Natural killer cell (primary cell): ENCODE measurements at regions not wholly inside any gene's neighbourhood (a gene's known extent, or its start where the extent isn't known, plus 50 kb on each side); places are given as distances from the start of the nearest gene placed in this dataset.

Experiments
- ATAC-seq, 3 donors: fragments of 150-1000 bp in 2 of 3; fragments of 200-7000 bp in 1 of 3; cut with Tn5 transposase; 1 replicate in 1 of 3; 2 replicates in 2 of 3; pipeline ENCODE4 v1.10.0; 2021; ENCODE audit warnings: mild to moderate bottlenecking in 2 of 3, moderate library complexity in 2 of 3
- DNase-seq, 2 donors: peaks; one replicate each; pipeline versions ENCODE4 v3.0.0 to v3.0.0-alpha.2; 2013 to 2021; ENCODE audit warnings: mixed read lengths in 1 of 2
- H3K27ac ChIP-seq: one replicate; pipeline ENCODE4 v1.5.1; 2013; ENCODE audit warnings: mild to moderate bottlenecking, low read length
- H3K27me3 ChIP-seq: one replicate; pipeline ENCODE4 v1.6.1; 2013; ENCODE audit warnings: low read length; ENCODE audit not compliant: control insufficient read depth, insufficient read depth
- H3K36me3 ChIP-seq: one replicate; pipeline ENCODE4 v1.6.1; 2013; ENCODE audit warnings: low read length; ENCODE audit not compliant: control insufficient read depth, insufficient read depth
- H3K4me1 ChIP-seq: one replicate; pipeline ENCODE4 v1.6.1; 2013; ENCODE audit warnings: low read length; ENCODE audit not compliant: control insufficient read depth, insufficient read depth
- H3K4me3 ChIP-seq: one replicate; pipeline ENCODE4 v1.5.1; 2013; ENCODE audit warnings: low read length
- H3K9me3 ChIP-seq: one replicate; pipeline ENCODE4 v1.6.1; 2013; ENCODE audit warnings: low read length; ENCODE audit not compliant: control insufficient read depth, insufficient read depth
- H3K27ac Mint-ChIP-seq, 2 donors: one replicate each; pipeline ENCODE4 v1.8.0; 2022; ENCODE audit warnings: mild to moderate bottlenecking in 2 of 2, mixed read lengths in 2 of 2, moderate library complexity in 1 of 2
- H3K27me3 Mint-ChIP-seq, 2 donors: one replicate each; pipeline ENCODE4 v1.8.0; 2022; ENCODE audit warnings: low read depth in 2 of 2, mixed read lengths in 2 of 2
- H3K36me3 Mint-ChIP-seq: one replicate; pipeline ENCODE4 v1.8.0; 2022; ENCODE audit warnings: mixed read lengths
- H3K4me1 Mint-ChIP-seq, 2 donors: one replicate each; pipeline ENCODE4 v1.8.0; 2022; ENCODE audit warnings: mixed read lengths in 2 of 2
- H3K4me3 Mint-ChIP-seq: one replicate; pipeline ENCODE4 v1.8.0; 2022; ENCODE audit warnings: mild to moderate bottlenecking, moderate library complexity, mixed read lengths
- H3K9me3 Mint-ChIP-seq, 2 donors: one replicate each; pipeline ENCODE4 v1.8.0; 2022; ENCODE audit warnings: mixed read lengths in 2 of 2
- CTCF ChIP-seq: fragments of 200-600 bp; IDR thresholded peaks from one replicate; pipeline ENCODE4 v1.8.0; 2022; ENCODE audit warnings: antibody characterized with exemption
- WGBS: methylation state at CpG from one replicate; pipeline ENCODE4 v1.1.7; 2013; ENCODE audit warnings: missing lambda C conversion rate; ENCODE audit not compliant: insufficient coverage; 5-methylcytosine and 5-hydroxymethylcytosine counted together
- intact Hi-C: fragments of 100-400 bp; cut with micrococcal nuclease; formaldehyde crosslinking; loops from one replicate; pipeline ENCODE4 v1.14.2; 2022

DNA sequence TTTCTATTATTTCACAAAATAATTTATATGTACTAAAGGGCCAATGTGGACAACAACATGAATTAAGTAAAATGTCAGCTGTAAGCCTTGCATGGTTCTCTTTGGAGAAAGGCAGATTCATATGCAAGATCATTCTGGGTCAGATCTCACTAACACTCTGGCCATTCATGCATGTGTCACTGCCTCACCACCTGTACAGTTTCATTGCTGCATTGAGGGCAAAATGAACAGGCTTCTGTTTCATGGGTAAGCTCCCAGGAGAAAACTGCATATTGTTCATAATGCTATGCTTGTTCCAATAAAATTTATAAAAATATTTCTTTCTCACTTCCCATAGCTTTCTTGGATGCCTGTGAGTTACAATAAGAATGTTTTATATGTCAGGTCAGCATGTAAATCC, 275.2 kb downstream of the ZNF248 start:
- no peaks in the 10 kb centered on the region for H3K27me3 Mint-ChIP-seq
- Histone ChIP-seq H3K27ac (no peak overlapping the region), H3K9me3 (peaks cover 7% of the 10 kb centered on the region), H3K27me3 (no peaks in the 10 kb centered on the region), H3K4me3 (no peak overlapping the region), H3K4me1 (no peaks in the 10 kb centered on the region), H3K36me3 (no peaks in the 10 kb centered on the region)
- H3K27ac Mint-ChIP-seq = no peak overlapping the region
- H3K9me3 Mint-ChIP-seq = peaks cover 3 to 9% of the 10 kb centered on the region in 2 donors
- DNase-seq (no peak), ATAC-seq (no peak)
- no peak for TF ChIP-seq CTCF
- H3K4me1 Mint-ChIP-seq = no peaks in the 10 kb centered on the region
- intact Hi-C loops = no loop called here
- no peaks in the 10 kb centered on the region for H3K36me3 Mint-ChIP-seq
- no peak overlapping the region for H3K4me3 Mint-ChIP-seq

DNA sequence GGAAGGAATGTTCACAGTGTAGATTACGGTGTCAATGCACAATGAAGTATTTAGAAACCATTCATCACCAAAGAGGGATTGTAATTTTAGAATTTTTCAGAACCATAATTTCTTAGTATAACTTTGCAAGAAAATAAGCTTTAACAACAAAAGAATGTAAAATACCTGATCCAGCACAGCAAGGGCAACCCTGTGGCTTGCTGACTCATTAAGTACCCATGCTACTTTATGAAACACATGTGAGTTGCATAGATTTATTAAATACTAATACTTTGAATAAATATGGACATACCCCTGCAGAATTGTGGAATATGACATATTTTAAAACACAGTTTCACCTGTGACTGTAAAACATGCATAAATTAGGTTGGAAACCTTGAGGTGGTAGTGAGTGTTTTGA, 281.3 kb downstream of the ZNF248 start:
- no peak overlapping the region for H3K4me3 ChIP-seq
- H3K27ac ChIP-seq = no peak overlapping the region
- TF ChIP-seq CTCF = no peak
- Mint-ChIP-seq H3K4me1 (no peaks in the 10 kb centered on the region), H3K4me3 (no peak overlapping the region), H3K27me3 (no peaks in the 10 kb centered on the region), H3K27ac (no peak overlapping the region), H3K36me3 (no peaks in the 10 kb centered on the region), H3K9me3 (peaks cover 10 to 14% of the 10 kb centered on the region in 2 donors)
- intact Hi-C loops = no loop called here
- no CpG with 5 or more reads among the region's 1 CpG for WGBS
- no peaks in the 10 kb centered on the region for H3K4me1 ChIP-seq
- DNase-seq = no peak
- H3K27me3 ChIP-seq = no peaks in the 10 kb centered on the region
- peaks cover 7% of the 10 kb centered on the region for H3K9me3 ChIP-seq
- H3K36me3 ChIP-seq = no peaks in the 10 kb centered on the region
- no peak for ATAC-seq

GRCh38 chr10:37572206-37572605, 285.2 kb downstream of the ZNF248 start:
- no peaks in the 10 kb centered on the region for H3K36me3 Mint-ChIP-seq
- no peaks in the 10 kb centered on the region for H3K27me3 Mint-ChIP-seq
- DNase-seq = no peak
- no peak for TF ChIP-seq CTCF
- WGBS = 63% methylated on average over 3 of the region's 3 CpGs
- intact Hi-C loops = no loop called here
- peaks cover 7 to 26% of the 10 kb centered on the region in 2 donors for H3K9me3 Mint-ChIP-seq
- H3K27ac ChIP-seq = no peak overlapping the region
- no peak overlapping the region for H3K27ac Mint-ChIP-seq
- ATAC-seq = no peak
- no peaks in the 10 kb centered on the region for H3K4me1 ChIP-seq
- no peak overlapping the region for H3K4me3 ChIP-seq
- H3K9me3 ChIP-seq = no peaks in the 10 kb centered on the region
- H3K36me3 ChIP-seq = no peaks in the 10 kb centered on the region
- H3K27me3 ChIP-seq = no peaks in the 10 kb centered on the region
- H3K4me3 Mint-ChIP-seq = no peak overlapping the region
- no peaks in the 10 kb centered on the region for H3K4me1 Mint-ChIP-seq

DNA sequence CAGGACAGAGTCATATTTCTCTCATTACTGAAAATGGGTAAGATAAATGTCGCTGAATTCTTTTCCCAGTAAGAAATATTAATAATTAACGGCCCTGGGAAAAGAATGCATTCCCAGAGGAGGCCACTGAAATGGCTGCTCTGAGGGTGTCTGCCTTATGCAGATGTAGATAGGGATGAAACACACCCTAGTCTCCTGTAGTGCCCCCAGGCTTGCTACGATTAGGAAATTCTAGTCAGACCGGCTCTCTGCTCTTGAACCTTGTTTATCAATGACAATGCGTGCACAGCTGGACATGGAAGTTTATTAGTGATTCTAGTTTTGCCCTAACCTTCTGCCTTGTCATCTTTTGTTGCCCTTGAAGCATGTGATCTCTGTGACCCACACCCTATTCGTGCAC, 291.1 kb downstream of the ZNF248 start:
- intact Hi-C loops = no loop called here
- Mint-ChIP-seq H3K4me1 (no peaks in the 10 kb centered on the region), H3K9me3 (peaks cover 8 to 26% of the 10 kb centered on the region in 2 donors), H3K36me3 (no peaks in the 10 kb centered on the region), H3K27me3 (no peaks in the 10 kb centered on the region), H3K27ac (no peak overlapping the region), H3K4me3 (no peak overlapping the region)
- Histone ChIP-seq H3K4me3 (no peak overlapping the region), H3K27ac (no peak overlapping the region), H3K4me1 (no peaks in the 10 kb centered on the region), H3K36me3 (no peaks in the 10 kb centered on the region), H3K27me3 (no peaks in the 10 kb centered on the region), H3K9me3 (no peaks in the 10 kb centered on the region)
- ATAC-seq (no peak), DNase-seq (no peak)
- TF ChIP-seq CTCF = no peak
- WGBS = 88% methylated on average over 5 of the region's 6 CpGs
